H9 (cell line): ENCODE measurements at regions not wholly inside any gene's neighbourhood (a gene's known extent, or its start where the extent isn't known, plus 50 kb on each side); places are given as distances from the start of the nearest gene placed in this dataset.

Experiments
- DNase-seq: peaks from one replicate; pipeline ENCODE4 v3.0.0-alpha.2; 2017
- H2AFZ ChIP-seq: one replicate; pipeline ENCODE4 v1.6.1; 2013; ENCODE audit warnings: mild to moderate bottlenecking, low read length, control low read depth, moderate library complexity
- H2AK5ac ChIP-seq: 2 replicates; pipeline ENCODE4 v1.6.1; 2013; ENCODE audit warnings: low read length, control low read depth, mixed read lengths; ENCODE audit not compliant: insufficient read length
- H2BK120ac ChIP-seq: one replicate; pipeline ENCODE4 v1.6.1; 2013; ENCODE audit warnings: low read depth, mild to moderate bottlenecking, low read length, control low read depth, inconsistent platforms; ENCODE audit not compliant: poor library complexity, severe bottlenecking
- H2BK12ac ChIP-seq: 2 replicates; pipeline ENCODE4 v1.6.1; 2013; ENCODE audit warnings: low read length, control low read depth, mixed read lengths, low read depth; ENCODE audit not compliant: insufficient read length
- H2BK15ac ChIP-seq: 2 replicates; pipeline ENCODE4 v1.6.1; 2013; ENCODE audit warnings: low read depth, low read length, control low read depth
- H2BK20ac ChIP-seq: one replicate; pipeline ENCODE4 v1.6.1; 2013; ENCODE audit warnings: low read depth, mild to moderate bottlenecking, low read length, control low read depth, inconsistent platforms; ENCODE audit not compliant: poor library complexity, severe bottlenecking
- H2BK5ac ChIP-seq: 2 replicates; pipeline ENCODE4 v1.6.1; 2013; ENCODE audit warnings: low read length, control low read depth, mixed read lengths; ENCODE audit not compliant: insufficient read length
- H3K14ac ChIP-seq: 2 replicates; pipeline ENCODE4 v1.6.1; 2013; ENCODE audit warnings: low read length, control low read depth; ENCODE audit not compliant: insufficient read depth
- H3K18ac ChIP-seq: 2 replicates; pipeline ENCODE4 v1.6.1; 2013; ENCODE audit warnings: low read depth, mild to moderate bottlenecking, mixed read lengths, low read length, control low read depth; ENCODE audit not compliant: insufficient read length
- H3K23ac ChIP-seq: 2 replicates; pipeline ENCODE4 v1.6.1; 2013; ENCODE audit warnings: low read length, control low read depth, mixed read lengths, low read depth; ENCODE audit not compliant: insufficient read length
- H3K23me2 ChIP-seq: 2 replicates; pipeline ENCODE4 v1.6.1; 2013; ENCODE audit warnings: low read depth, mild to moderate bottlenecking, mixed read lengths, low read length, control low read depth; ENCODE audit not compliant: insufficient read length, poor library complexity, severe bottlenecking
- H3K27ac ChIP-seq: 2 replicates; pipeline ENCODE4 v1.5.1; 2013; ENCODE audit warnings: low read length, control low read depth, mixed read lengths, low read depth; ENCODE audit not compliant: insufficient read length
- H3K27me3 ChIP-seq: 2 replicates; pipeline ENCODE4 v1.6.1; 2013; ENCODE audit warnings: low read length, control low read depth, inconsistent platforms; ENCODE audit not compliant: insufficient read depth
- H3K4ac ChIP-seq: 2 replicates; pipeline ENCODE4 v1.6.1; 2013; ENCODE audit warnings: low read depth, mild to moderate bottlenecking, control low read depth, inconsistent platforms, low read length, moderate library complexity
- H3K4me1 ChIP-seq: 2 replicates; pipeline ENCODE4 v1.6.1; 2013; ENCODE audit warnings: low read length, control low read depth, inconsistent platforms; ENCODE audit not compliant: insufficient read depth
- H3K4me2 ChIP-seq: 2 replicates; pipeline ENCODE4 v1.6.1; 2013; ENCODE audit warnings: low read length, control low read depth, mixed read lengths; ENCODE audit not compliant: insufficient read length, insufficient read depth
- H3K56ac ChIP-seq: 2 replicates; pipeline ENCODE4 v1.6.1; 2013; ENCODE audit warnings: low read depth, mild to moderate bottlenecking, mixed read lengths, low read length, control low read depth; ENCODE audit not compliant: insufficient read length
- H3K79me1 ChIP-seq: 2 replicates; pipeline ENCODE4 v1.6.1; 2013; ENCODE audit warnings: low read depth, mild to moderate bottlenecking, moderate library complexity, low read length, control low read depth, inconsistent platforms; ENCODE audit not compliant: insufficient read depth, poor library complexity, severe bottlenecking
- H3K79me2 ChIP-seq: 2 replicates; pipeline ENCODE4 v1.6.1; 2013; ENCODE audit warnings: low read length, control low read depth, inconsistent platforms; ENCODE audit not compliant: insufficient read depth
- H3K9ac ChIP-seq: 2 replicates; pipeline ENCODE4 v1.6.1; 2013; ENCODE audit warnings: low read length, control low read depth, mixed read lengths; ENCODE audit not compliant: insufficient read length; ENCODE audit errors: extremely low read depth
- H3K9me3 ChIP-seq: one replicate; pipeline ENCODE4 v1.6.1; 2013; ENCODE audit warnings: low read depth, low read length, inconsistent platforms; ENCODE audit not compliant: control insufficient read depth
- H3T11ph ChIP-seq: one replicate; pipeline ENCODE4 v1.6.1; 2013; ENCODE audit warnings: mild to moderate bottlenecking, low read length, control low read depth, inconsistent platforms
- H4K20me1 ChIP-seq: one replicate; pipeline ENCODE4 v1.6.1; 2013; ENCODE audit not compliant: control insufficient read depth, insufficient read length, insufficient read depth
- H4K5ac ChIP-seq: 2 replicates; pipeline ENCODE4 v1.6.1; 2013; ENCODE audit warnings: low read depth, mild to moderate bottlenecking, mixed read lengths, low read length, control low read depth; ENCODE audit not compliant: insufficient read length
- H4K8ac ChIP-seq: replicated peaks from 2 replicates; pipeline ENCODE4 v1.6.1; 2013; ENCODE audit warnings: low read length, control low read depth, mixed read lengths, low read depth; ENCODE audit not compliant: insufficient read length
- H4K91ac ChIP-seq: 2 replicates; pipeline ENCODE4 v1.6.1; 2013; ENCODE audit warnings: low read depth, mild to moderate bottlenecking, moderate library complexity, mixed read lengths, low read length, control low read depth; ENCODE audit not compliant: insufficient read length
- H3K27ac Mint-ChIP-seq, 3 experiments: 2 replicates in 2 of 3; 3 replicates in 1 of 3; pipeline ENCODE4 v1.8.0; 2020 to 2021; ENCODE audit warnings: mixed read lengths in 3 of 3, mild to moderate bottlenecking in 1 of 3, moderate library complexity in 1 of 3
- H3K27me3 Mint-ChIP-seq: 2 replicates; pipeline ENCODE4 v1.8.0; 2021; ENCODE audit warnings: low read depth, mild to moderate bottlenecking, moderate library complexity, mixed read lengths
- H3K36me3 Mint-ChIP-seq, 3 experiments: 2 replicates in 2 of 3; 3 replicates in 1 of 3; pipeline ENCODE4 v1.8.0; 2020 to 2021; ENCODE audit warnings: low read depth in 3 of 3, mixed read lengths in 3 of 3; ENCODE audit not compliant: insufficient read depth in 1 of 3
- H3K4me1 Mint-ChIP-seq, 2 experiments: 2 replicates each; pipeline ENCODE4 v1.8.0; 2020; ENCODE audit warnings: mixed read lengths in 2 of 2
- H3K4me3 Mint-ChIP-seq, 2 experiments: 2 replicates in 1 of 2; 3 replicates in 1 of 2; pipeline ENCODE4 v1.8.0; 2020 to 2021; ENCODE audit warnings: mild to moderate bottlenecking in 2 of 2, mixed read lengths in 2 of 2, moderate library complexity in 1 of 2
- H3K9me3 Mint-ChIP-seq, 2 experiments: 2 replicates in 1 of 2; 3 replicates in 1 of 2; pipeline ENCODE4 v1.8.0; 2020; ENCODE audit warnings: mild to moderate bottlenecking in 2 of 2, mixed read lengths in 2 of 2, moderate library complexity in 1 of 2
- WGBS: extraction: QIAGEN DNeasy Blood & Tissue Kit; methylation state at CpG from one replicate; pipeline ENCODE4 v1.1.7; 2013; ENCODE audit warnings: missing lambda C conversion rate, low lambda C conversion rate, mixed read lengths; ENCODE audit not compliant: insufficient read length; ENCODE audit errors: extremely low coverage; 5-methylcytosine and 5-hydroxymethylcytosine counted together
- TF ChIP-seq, protein P1 (sequence below): fragments of 200-600 bp; sonication (generic); conservative IDR thresholded peaks from 3 replicates; pipeline ENCODE4 v1.8.0; 2021; ENCODE audit warnings: antibody characterized with exemption, mild to moderate bottlenecking

DNA sequence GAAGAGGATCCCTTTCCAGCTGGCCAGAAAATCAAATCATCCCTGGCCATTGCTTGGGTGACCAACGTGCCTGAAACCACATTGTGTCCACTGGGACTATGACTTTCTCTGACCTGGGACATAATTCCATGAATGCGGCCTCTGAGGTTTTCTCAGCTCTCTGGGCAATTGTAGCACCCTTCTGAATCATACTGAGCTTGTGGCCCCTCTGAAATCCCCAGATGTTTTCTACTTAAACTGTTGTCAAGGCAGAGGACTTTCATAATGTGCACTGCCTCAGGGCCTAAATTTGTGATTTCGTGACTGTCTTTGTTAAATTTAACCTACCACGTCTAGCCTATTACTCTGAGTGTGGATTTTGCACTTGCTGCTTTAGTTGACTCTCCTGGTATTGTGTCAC is 321.1 kb upstream of the PLET1 start:
- Histone ChIP-seq H4K8ac (no peak overlapping the region), H3K56ac (no peak overlapping the region), H4K91ac (no peak overlapping the region), H3T11ph (no peak overlapping the region), H2BK20ac (no peak overlapping the region), H3K14ac (no peak overlapping the region), H3K23ac (no peak overlapping the region), H2AK5ac (no peak overlapping the region), H2BK120ac (no peak overlapping the region), H3K9ac (no peak overlapping the region), H3K79me1 (no peaks in the 10 kb centered on the region), H2BK5ac (no peak overlapping the region), H3K9me3 (no peaks in the 10 kb centered on the region), H2BK12ac (no peak overlapping the region), H3K27ac (no peak overlapping the region), H2BK15ac (no peak overlapping the region), H3K18ac (no peak overlapping the region), H3K79me2 (no peaks in the 10 kb centered on the region), H3K4ac (no peak overlapping the region), H3K4me1 (no peaks in the 10 kb centered on the region), H3K27me3 (no peaks in the 10 kb centered on the region), H3K4me2 (no peak overlapping the region), H3K23me2 (no peaks in the 10 kb centered on the region), H2AFZ (no peak overlapping the region), H4K20me1 (no peaks in the 10 kb centered on the region), H4K5ac (no peak overlapping the region)
- Mint-ChIP-seq H3K27ac (no peak overlapping the region), H3K9me3 (peaks cover 2 to 5% of the 10 kb centered on the region in 2 experiments; a peak in 3 of 5 replicates), H3K4me3 (no peak overlapping the region), H3K36me3 (no peaks in the 10 kb centered on the region), H3K4me1 (peaks cover 9 to 13% of the 10 kb centered on the region in 2 experiments), H3K27me3 (no peaks in the 10 kb centered on the region; the same call in 1 of the 2 replicates)
- DNase-seq = no peak
- no CpG with 5 or more reads among the region's 4 CpGs for WGBS
- TF ChIP-seq, protein P1, sequence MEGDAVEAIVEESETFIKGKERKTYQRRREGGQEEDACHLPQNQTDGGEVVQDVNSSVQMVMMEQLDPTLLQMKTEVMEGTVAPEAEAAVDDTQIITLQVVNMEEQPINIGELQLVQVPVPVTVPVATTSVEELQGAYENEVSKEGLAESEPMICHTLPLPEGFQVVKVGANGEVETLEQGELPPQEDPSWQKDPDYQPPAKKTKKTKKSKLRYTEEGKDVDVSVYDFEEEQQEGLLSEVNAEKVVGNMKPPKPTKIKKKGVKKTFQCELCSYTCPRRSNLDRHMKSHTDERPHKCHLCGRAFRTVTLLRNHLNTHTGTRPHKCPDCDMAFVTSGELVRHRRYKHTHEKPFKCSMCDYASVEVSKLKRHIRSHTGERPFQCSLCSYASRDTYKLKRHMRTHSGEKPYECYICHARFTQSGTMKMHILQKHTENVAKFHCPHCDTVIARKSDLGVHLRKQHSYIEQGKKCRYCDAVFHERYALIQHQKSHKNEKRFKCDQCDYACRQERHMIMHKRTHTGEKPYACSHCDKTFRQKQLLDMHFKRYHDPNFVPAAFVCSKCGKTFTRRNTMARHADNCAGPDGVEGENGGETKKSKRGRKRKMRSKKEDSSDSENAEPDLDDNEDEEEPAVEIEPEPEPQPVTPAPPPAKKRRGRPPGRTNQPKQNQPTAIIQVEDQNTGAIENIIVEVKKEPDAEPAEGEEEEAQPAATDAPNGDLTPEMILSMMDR = no peak
